MM.1S (cell line): ENCODE measurements at regions not wholly inside any gene's neighbourhood (a gene's known extent, or its start where the extent isn't known, plus 50 kb on each side); places are given as distances from the start of the nearest gene placed in this dataset.

Experiments
- EZH2 ChIP-seq: fragments of 300-600 bp; sonication (generic); optimal IDR thresholded peaks from 2 replicates; pipeline ENCODE3; 2017; ENCODE audit warnings: low read depth, mild to moderate bottlenecking, antibody characterized with exemption, low read length, mixed read lengths
- EZH2phosphoT487 ChIP-seq: fragments of 300-600 bp; sonication (generic); IDR thresholded peaks from 2 replicates; pipeline ENCODE4 v1.6.1; 2018; ENCODE audit warnings: antibody characterized with exemption, low read length
- TF ChIP-seq, protein P1 (sequence below): fragments of 300-600 bp; sonication (generic); IDR thresholded peaks from 2 replicates; pipeline ENCODE4 v1.5.1; 2016; ENCODE audit warnings: antibody characterized with exemption, low read length, mixed read lengths

DNA sequence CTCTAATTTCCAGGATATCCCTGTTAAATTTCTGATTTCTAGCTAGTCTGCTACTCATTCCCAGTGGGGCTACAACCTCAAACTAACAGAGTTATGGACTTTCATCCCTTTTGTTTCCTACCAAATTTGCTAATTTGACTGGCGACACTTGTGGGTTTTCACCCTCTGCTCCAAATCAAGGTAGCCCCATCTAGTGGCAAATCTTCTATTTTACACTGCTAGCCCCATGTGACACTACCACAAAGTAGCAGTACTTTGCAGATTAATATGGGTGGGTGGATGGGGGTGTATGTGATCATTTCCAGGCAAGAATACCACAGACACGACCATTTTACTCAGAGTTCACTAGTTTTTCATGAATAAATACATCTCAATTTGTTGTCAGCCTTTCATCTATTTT lies 150.3 kb downstream of the MSL3 start:
- TF ChIP-seq, protein P1, sequence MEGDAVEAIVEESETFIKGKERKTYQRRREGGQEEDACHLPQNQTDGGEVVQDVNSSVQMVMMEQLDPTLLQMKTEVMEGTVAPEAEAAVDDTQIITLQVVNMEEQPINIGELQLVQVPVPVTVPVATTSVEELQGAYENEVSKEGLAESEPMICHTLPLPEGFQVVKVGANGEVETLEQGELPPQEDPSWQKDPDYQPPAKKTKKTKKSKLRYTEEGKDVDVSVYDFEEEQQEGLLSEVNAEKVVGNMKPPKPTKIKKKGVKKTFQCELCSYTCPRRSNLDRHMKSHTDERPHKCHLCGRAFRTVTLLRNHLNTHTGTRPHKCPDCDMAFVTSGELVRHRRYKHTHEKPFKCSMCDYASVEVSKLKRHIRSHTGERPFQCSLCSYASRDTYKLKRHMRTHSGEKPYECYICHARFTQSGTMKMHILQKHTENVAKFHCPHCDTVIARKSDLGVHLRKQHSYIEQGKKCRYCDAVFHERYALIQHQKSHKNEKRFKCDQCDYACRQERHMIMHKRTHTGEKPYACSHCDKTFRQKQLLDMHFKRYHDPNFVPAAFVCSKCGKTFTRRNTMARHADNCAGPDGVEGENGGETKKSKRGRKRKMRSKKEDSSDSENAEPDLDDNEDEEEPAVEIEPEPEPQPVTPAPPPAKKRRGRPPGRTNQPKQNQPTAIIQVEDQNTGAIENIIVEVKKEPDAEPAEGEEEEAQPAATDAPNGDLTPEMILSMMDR, result peak; percentile 53
- TF ChIP-seq EZH2 (no peak), EZH2phosphoT487 (no peak)
